Left lobe of liver (tissue), 2 donors: ENCODE measurements at regions not wholly inside any gene's neighbourhood (a gene's known extent, or its start where the extent isn't known, plus 50 kb on each side); places are given as distances from the start of the nearest gene placed in this dataset.
A peak's percentile ranks its signal among the peaks of the same experiment; 100 is the strongest.

Experiments
- ATAC-seq: fragments of 200-7000 bp; cut with Tn5 transposase; one replicate; pipeline ENCODE4 v1.9.1; 2020; ENCODE audit warnings: mild to moderate bottlenecking, moderate library complexity
- DNase-seq: peaks from one replicate; pipeline ENCODE4 v3.0.0-alpha.2; 2020; ENCODE audit warnings: low spot score
- donor health status: DM: no; HTN: no; CAD: no; lungs with moderate emphysema.
- donor health status: DM: no; HTN: yes; CAD: no.

GRCh38 chr2:43088143-43089073 is 138.0 kb downstream of the ZFP36L2 start:
- ATAC-seq = no peak
- DNase-seq = no peak

DNA sequence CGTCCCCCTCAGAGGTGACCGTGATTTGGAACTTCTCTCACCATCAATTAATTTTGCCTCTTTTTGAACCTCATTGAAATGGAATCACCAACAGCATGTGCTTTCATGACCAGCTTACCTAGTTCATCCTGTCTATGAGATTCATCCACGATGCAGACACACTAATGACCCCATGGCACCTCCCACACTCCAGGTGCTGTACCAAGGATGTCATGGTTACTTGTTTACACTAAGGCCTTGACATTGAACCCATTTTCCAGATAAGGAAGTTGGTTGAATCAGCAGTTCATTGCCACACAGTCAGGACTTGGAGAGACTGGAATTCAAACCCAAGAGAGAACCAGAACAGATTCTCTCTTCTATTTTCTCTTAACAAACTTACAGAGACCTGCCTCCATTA is 139.0 kb downstream of the ZFP36L2 start:
- ATAC-seq = no peak
- no peak for DNase-seq

DNA sequence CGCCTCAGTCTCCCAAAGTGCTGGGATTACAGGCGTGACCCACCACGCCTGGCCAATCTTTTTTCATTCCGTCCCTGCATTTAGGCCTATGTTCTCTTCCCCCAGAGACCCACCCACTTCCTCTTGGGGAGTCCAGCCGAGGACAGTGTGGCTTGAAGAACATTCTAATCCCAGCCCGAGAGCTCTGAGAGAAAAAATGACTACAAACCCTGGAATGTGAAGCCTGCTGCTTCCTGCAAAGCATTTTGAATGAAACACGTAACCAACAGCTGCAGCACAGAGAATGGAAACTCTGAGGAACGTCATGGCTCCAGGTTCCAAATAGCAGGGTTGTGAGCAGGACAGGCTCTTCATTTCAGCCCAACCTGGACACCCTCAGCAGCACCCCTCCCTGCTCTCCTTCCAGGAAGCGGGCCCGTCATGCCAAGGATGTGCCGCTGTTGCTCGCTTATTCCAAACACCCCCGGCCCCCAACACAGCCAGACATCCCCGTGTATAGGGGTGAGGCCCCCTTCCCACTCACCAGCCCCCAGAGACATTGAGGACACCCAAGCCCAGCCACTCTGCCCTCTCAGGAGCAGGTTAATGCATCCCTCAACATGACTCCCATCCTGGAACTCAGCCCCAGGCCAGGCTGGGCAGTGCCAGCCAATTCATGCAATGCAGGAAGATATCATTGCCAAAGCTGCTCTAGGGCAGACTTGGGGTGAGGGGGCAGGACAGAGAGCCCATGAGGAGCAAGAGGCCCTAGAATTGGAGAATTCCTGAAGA is 139.8 kb downstream of the ZFP36L2 start:
- ATAC-seq (peak; percentile 64), DNase-seq (no peak)

GRCh38 chr2:43085929-43086328 is 140.5 kb downstream of the ZFP36L2 start:
- ATAC-seq (no peak), DNase-seq (no peak)

- no peak for ATAC-seq
Measured at GRCh38 chr2:43085505-43085904, 140.9 kb downstream of the ZFP36L2 start.

GRCh38 chr2:43084699-43085091 is 141.7 kb downstream of the ZFP36L2 start:
- DNase-seq = no peak
- ATAC-seq = no peak

More at GRCh38 chr2:43085505-43085904, 140.9 kb downstream of the ZFP36L2 start:
- DNase-seq = no peak

- ATAC-seq = peak; percentile 63
- DNase-seq = no peak
Measured at GRCh38 chr2:43083710-43084698, 142.4 kb downstream of the ZFP36L2 start.

DNA sequence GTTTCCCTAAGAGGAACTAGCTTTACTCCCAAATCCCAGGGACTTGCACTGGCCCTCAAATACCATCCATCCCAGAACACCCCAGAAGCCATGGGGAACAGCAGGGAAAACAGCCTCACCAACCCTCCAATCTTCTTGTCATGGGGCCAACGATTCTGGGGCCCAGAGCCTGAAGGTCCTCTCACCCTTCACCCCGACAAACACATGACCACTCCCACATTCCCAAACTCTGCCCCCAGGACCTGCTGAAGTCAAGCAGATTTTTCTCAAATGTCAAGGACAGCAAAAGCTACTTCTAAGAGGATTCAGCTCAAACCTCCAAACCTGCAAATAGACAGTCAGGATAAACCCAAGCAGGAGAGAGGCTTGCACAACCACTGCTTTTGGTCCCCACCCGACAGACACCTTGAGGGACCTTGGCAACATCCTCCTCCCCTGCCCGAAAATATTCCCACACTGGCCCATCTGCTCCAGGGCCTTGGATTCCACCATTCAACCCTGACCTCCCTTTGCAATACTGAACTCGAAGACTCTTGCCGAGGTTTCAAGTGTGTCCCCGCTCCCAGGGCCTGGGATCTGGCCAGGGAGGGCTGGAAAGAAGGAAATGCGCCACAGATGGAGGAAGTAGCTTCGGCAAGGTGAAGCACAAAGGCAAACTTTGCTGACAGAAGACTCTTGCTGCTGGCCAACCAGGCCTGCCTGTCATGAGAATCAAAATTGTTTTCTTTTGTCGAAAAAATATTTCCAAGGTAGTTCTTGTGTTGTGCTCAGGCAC is 143.3 kb downstream of the ZFP36L2 start:
- peak; percentile 14 for ATAC-seq
- DNase-seq = no peak

DNA sequence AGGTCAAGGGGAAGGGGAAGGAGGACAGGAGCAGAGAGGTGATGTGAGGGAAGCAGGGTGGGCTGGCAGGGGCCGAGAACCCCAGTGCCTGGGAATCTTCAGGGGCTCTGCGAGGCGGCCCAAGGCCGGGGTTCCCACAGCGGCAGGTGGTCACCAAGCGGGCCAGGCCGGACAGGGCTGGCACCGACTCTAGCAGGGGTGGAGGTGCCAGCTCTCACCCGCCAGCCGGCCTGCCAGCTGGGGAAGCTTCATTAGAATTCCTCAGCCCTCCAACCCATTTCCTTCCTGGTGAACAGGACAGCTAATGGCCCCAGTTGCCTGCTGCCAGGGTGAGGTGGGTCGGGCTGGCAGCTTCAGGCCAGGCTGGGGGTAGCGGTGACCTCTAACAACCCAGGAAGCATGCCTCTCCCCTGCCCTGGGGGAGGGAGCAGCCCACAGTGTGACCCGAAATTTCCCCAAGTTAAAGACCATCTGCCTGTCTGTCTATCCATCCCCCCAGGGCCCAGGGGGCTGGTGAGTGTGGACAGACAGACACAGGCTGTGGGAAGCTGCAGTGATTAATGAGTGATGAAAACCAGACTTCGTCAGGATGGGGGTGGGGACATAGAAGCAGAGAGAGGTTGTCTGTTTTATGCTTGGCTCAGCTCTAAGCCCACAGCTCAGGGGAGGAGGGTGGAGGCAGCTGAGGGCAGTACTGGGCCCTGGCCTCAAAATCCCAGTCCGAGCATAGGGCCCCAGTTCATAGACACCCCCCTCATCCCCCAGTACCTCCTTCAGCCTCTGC is 144.1 kb downstream of the ZFP36L2 start:
- no peak for DNase-seq
- ATAC-seq = peak; percentile 41

GRCh38 chr2:43081131-43081765 is 145.2 kb downstream of the ZFP36L2 start:
- ATAC-seq = no peak

DNA sequence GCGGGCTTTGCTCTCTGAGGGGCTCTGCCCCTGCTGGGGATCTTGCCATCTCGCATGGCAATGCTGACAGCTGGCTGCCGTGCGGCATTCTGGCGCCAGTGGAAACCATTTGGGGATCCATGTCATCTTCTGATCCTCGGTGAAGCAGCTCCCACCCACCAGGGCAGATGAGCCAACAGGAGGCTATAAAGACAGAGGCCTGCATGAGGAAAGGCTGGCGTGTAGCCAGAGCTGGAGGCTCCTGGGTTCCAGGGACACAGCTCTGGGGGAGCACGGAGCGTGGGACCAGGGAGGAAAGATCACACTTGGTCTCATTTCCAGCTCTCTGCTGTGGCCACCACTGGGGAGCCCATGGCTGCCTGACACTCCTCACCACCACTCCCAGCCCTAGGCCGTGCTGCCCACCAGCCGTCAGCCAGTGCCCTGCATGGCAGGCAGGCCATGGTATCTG is 145.8 kb downstream of the ZFP36L2 start:
- ATAC-seq = no peak
- DNase-seq = no peak

More at GRCh38 chr2:43081131-43081765, 145.2 kb downstream of the ZFP36L2 start:
- DNase-seq = no peak

- ATAC-seq = no peak
- DNase-seq = no peak
Measured at GRCh38 chr2:43078781-43079755, 147.3 kb downstream of the ZFP36L2 start.

DNA sequence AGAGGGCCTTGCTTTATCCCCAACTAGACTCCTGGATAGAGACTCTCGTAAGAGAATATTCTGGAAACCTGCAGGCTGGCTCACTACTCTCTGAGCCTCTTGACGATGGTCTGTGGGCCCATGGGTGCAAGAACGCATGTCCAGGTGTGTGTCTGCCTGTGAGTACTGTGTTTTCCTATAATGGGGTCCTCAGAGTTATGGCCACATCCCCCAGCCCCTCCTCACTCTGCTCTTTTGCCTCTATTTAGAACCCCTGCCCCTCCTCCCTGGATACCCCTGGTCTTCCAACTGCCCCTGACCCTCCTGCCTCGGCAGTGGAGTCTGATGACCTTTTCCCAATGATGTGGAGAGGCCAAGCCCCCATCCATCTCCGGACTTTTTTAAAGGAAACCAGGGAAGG is 148.1 kb downstream of the ZFP36L2 start:
- ATAC-seq (no peak), DNase-seq (no peak)

DNA sequence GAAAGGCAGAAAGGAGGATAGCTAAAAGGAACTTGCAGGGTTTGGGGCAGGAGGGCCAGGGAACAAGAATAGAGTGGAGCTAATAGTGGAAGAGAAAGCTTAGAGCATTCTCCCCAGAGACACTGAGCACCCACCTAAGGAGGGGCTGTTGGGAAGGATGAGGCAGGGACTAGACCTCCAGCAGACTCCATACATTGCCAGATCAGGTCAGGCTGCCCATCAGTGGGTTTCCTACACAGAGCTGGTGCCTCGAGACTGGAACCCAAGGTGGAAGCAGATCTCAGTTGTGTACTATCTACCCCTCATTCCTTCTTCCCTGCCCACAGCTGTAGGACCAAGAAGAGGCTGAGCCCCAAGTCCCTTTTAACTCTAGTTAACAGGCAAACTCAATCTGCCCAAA is 148.5 kb downstream of the ZFP36L2 start:
- ATAC-seq = no peak
- no peak for DNase-seq

GRCh38 chr2:43076676-43077075 is 149.7 kb downstream of the ZFP36L2 start:
- DNase-seq (no peak), ATAC-seq (no peak)

DNA sequence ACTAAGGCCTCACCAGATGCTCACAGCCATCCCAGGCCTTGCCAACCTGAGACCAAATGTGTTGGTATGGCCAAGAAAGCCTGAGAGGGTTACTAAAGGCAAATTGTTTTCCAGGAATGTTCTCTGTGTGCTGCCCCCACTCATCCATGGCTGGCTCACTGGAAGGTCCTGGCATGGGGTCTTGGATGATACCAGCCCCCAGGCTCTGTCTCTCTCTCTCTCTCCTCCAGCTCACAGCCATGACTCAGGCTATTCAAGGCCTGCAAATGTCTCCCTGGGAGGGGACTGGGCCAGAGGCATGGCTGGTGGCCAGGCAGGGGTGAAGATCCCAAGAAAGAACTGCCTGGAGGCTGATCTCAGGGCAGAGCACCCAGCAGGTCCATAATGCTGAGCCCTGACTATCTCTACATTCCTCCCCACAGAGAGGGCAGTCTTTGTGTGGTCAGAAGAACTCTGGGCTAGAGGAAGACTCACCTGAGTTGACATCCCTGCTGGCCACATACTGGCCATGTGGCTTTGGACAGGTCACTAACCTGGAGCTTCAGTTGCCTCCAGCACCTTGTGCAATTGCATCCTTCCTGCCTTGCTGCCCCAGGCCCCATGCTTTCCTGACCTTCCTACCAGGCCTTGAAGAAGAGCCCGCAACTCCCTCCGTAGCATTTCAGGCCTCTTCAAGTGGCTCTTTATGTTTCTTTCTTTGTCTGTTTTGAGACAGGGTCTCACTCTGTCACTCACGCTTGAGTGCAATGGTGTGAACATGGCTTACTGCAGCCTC is 150.4 kb downstream of the ZFP36L2 start:
- DNase-seq (no peak), ATAC-seq (no peak)
